Keratinocyte (primary cell): ENCODE measurements at regions not wholly inside any gene's neighbourhood (a gene's known extent, or its start where the extent isn't known, plus 50 kb on each side); places are given as distances from the start of the nearest gene placed in this dataset.

ENCODE experiments used
- CTCF ChIP-seq, 3 experiments: IDR thresholded peaks in 1 of 3; conservative IDR thresholded peaks in 1 of 3; optimal IDR thresholded peaks in 1 of 3; 2 replicates in 2 of 3; 3 replicates in 1 of 3; pipeline versions ENCODE3 to v1.5.1; 2011; ENCODE audit warnings: low read length in 3 of 3, mild to moderate bottlenecking in 3 of 3, moderate library complexity in 2 of 3, control low read depth in 1 of 3, inconsistent platforms in 1 of 3; ENCODE audit not compliant: insufficient read depth in 2 of 3; ENCODE audit errors: extremely low read depth in 1 of 3
- EZH2 ChIP-seq: IDR thresholded peaks from one replicate; pipeline ENCODE4 v1.6.1; 2012; ENCODE audit warnings: inconsistent platforms, mild to moderate bottlenecking, low read length, moderate library complexity

GRCh38 chr2:14928056-14928455 is 295.5 kb downstream of the LRATD1 start:
- TF ChIP-seq EZH2, result no peak
- no peak for TF ChIP-seq CTCF (optimal IDR thresholded peaks at IDR 0.05 in 1 of 3, IDR thresholded peaks at IDR 0.05 in 1 of 3, conservative IDR thresholded peaks at IDR 0.05 in 1 of 3; ENCODE audit: extremely low read depth in 1 of 3, insufficient read depth in 2 of 3, low read length in 3 of 3)
